ENCODE measurements at regions not wholly inside any gene's neighbourhood (a gene's known extent, or its start where the extent isn't known, plus 50 kb on each side); places are given as distances from the start of the nearest gene placed in this dataset.

GRCh38 chr13:105445796-105446195, 1089.7 kb downstream of the EFNB2 start:
- TF ChIP-seq CTCF (conservative IDR thresholded peaks at IDR 0.05 in 1 of 2, IDR thresholded peaks at IDR 0.05 in 1 of 2; ENCODE audit: extremely low read depth in 1 of 2, insufficient read depth in 1 of 2, low read depth in 1 of 2, low read length in 2 of 2), result no peak
- no peak for TF ChIP-seq EZH2 (IDR thresholded peaks at IDR 0.05; ENCODE audit: borderline replicate concordance, low read length)

Measured in mammary epithelial cell (primary cell).